Kidney (tissue), 13 donors: ENCODE measurements at regions not wholly inside any gene's neighbourhood (a gene's known extent, or its start where the extent isn't known, plus 50 kb on each side); places are given as distances from the start of the nearest gene placed in this dataset.

Experiments used
- DNase-seq, 5 donors: peaks; one replicate each; pipeline ENCODE4 v3.0.0-alpha.2; 2013 to 2020
- FAIRE-seq: peaks from 2 replicates; lab custom pipeline; 2012; peaks lifted over from hg19 to GRCh38; lab: Jason Lieb, UNC
- H3K27ac ChIP-seq, 2 donors: one replicate each; pipeline ENCODE4 v1.7.0; 2013; ENCODE audit warnings: low read depth in 2 of 2, low read length in 2 of 2, inconsistent platforms in 1 of 2
- H3K27me3 ChIP-seq: one replicate; pipeline ENCODE4 v1.7.1; 2013; ENCODE audit warnings: low read length, inconsistent platforms; ENCODE audit not compliant: control insufficient read depth, insufficient read depth
- H3K36me3 ChIP-seq, 3 donors: one replicate each; pipeline versions ENCODE4 v1.7.0 to v1.7.1; 2013; ENCODE audit warnings: low read length in 3 of 3, control low read depth in 1 of 3, inconsistent platforms in 1 of 3; ENCODE audit not compliant: insufficient read depth in 3 of 3, control insufficient read depth in 2 of 3
- H3K4me1 ChIP-seq, 3 donors: one replicate each; pipeline versions ENCODE4 v1.7.0 to v1.7.1; 2013; ENCODE audit warnings: low read length in 3 of 3, inconsistent platforms in 1 of 3, low read depth in 1 of 3; ENCODE audit not compliant: control insufficient read depth in 2 of 3, insufficient read depth in 2 of 3
- H3K4me3 ChIP-seq, 3 donors: one replicate each; pipeline versions ENCODE4 v1.7.0 to v1.8.1; 2013; ENCODE audit warnings: low read length in 3 of 3, control low read depth in 1 of 3, inconsistent platforms in 1 of 3
- H3K9ac ChIP-seq, 3 donors: one replicate each; pipeline versions ENCODE4 v1.7.0 to v1.7.1; 2013; ENCODE audit warnings: low read length in 3 of 3, control low read depth in 1 of 3, inconsistent platforms in 1 of 3
- H3K9me3 ChIP-seq, 3 donors: one replicate each; pipeline versions ENCODE4 v1.7.0 to v1.7.1; 2013; ENCODE audit warnings: low read length in 3 of 3, control low read depth in 1 of 3, inconsistent platforms in 1 of 3; ENCODE audit not compliant: control insufficient read depth in 2 of 3, insufficient read depth in 1 of 3
- CTCF ChIP-seq: IDR thresholded peaks from 3 replicates; pipeline ENCODE4 v1.5.1; 2012; ENCODE audit warnings: mild to moderate bottlenecking, moderate library complexity, borderline replicate concordance; ENCODE audit not compliant: insufficient read depth; ENCODE audit errors: extremely low read depth
- intact Hi-C: fragments of 100-400 bp; cut with DNase I; formaldehyde crosslinking; loops from one replicate; pipeline ENCODE4 v1.11.1; 2022
- donor health status: control.
- donor health status: control.
- donor health status: control.
- donor health status: control.
- donor health status: control.
- donor health status: DM: yes; HTN: yes; CAD: no.
- donor health status: Normal renal cell carcinoma (clear cell type).

- FAIRE-seq = no peak
- Histone ChIP-seq H3K4me3 (no peak overlapping the region), H3K36me3 (peaks cover 0 to 6% (median 3%) of the 10 kb centered on the region in 3 donors), H3K9ac (no peak overlapping the region), H3K27ac (no peak overlapping the region), H3K9me3 (no peaks in the 10 kb centered on the region), H3K4me1 (no peaks in the 10 kb centered on the region), H3K27me3 (no peaks in the 10 kb centered on the region)
- no peak for TF ChIP-seq CTCF
- intact Hi-C loops = no loop called here
- DNase-seq = no peak
These were observed 92.8 kb downstream of the SEPTIN7 start for GRCh38 chr7:35893649-35894048.

- no peak for TF ChIP-seq CTCF
- Histone ChIP-seq H3K27ac (no peak overlapping the region), H3K9me3 (no peaks in the 10 kb centered on the region), H3K4me3 (no peak overlapping the region), H3K9ac (no peak overlapping the region), H3K4me1 (no peaks in the 10 kb centered on the region), H3K27me3 (no peaks in the 10 kb centered on the region), H3K36me3 (peaks cover 0 to 6% (median 5%) of the 10 kb centered on the region in 3 donors)
- intact Hi-C loops = no loop called here
- DNase-seq (no peak), FAIRE-seq (no peak)
These were observed 93.9 kb downstream of the SEPTIN7 start for GRCh38 chr7:35894721-35895120.

- H3K27me3 ChIP-seq = no peaks in the 10 kb centered on the region
- no peaks in the 10 kb centered on the region for H3K4me1 ChIP-seq
- H3K9me3 ChIP-seq = no peaks in the 10 kb centered on the region
- no peak for TF ChIP-seq CTCF
- no peak overlapping the region for H3K9ac ChIP-seq
- no peak overlapping the region for H3K27ac ChIP-seq
- intact Hi-C loops = loop anchor here (10.0 kb wide), 1 partner anchor 186 kb away; no protein-coding TSS in a partner anchor
- peaks cover 0 to 10% (median 2%) of the 10 kb centered on the region in 3 donors for H3K36me3 ChIP-seq
- DNase-seq (no peak), FAIRE-seq (no peak)
- H3K4me3 ChIP-seq = no peak overlapping the region
These were observed 99.8 kb downstream of the SEPTIN7 start for GRCh38 chr7:35900651-35901050.

DNA sequence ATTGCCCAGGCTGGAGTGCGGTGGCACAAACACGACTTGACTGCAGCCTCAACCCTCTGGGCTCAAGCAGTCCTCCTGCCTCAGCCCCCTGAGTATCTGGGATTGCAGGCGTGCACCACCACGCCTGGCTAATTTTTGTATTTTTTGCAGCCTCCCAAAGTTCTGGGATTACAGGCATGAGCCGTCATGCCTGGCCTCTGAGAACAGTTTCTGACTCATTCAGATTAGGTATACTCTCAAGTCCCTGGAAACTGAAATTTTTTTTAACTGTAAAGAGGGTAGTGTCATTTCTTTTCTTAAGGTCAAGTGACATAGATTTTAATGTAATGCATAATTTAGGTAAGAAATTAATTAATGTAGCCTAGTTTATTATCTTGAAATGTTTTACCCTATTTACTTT, 104.7 kb downstream of the SEPTIN7 start:
- intact Hi-C loops = loop anchor here (10.0 kb wide), 1 partner anchor 191 kb away; no protein-coding TSS in a partner anchor
- FAIRE-seq = no peak
- H3K27ac ChIP-seq = no peak overlapping the region

More for the DNA sequence above, 104.7 kb downstream of the SEPTIN7 start:
- Histone ChIP-seq H3K4me3 (no peak overlapping the region), H3K9me3 (no peaks in the 10 kb centered on the region), H3K9ac (no peak overlapping the region), H3K36me3 (peaks cover 0 to 5% (median 2%) of the 10 kb centered on the region in 3 donors), H3K27me3 (no peaks in the 10 kb centered on the region), H3K4me1 (no peaks in the 10 kb centered on the region)
- no peak for DNase-seq
- TF ChIP-seq CTCF = no peak
